Body of pancreas (tissue), 4 donors: ENCODE measurements at regions not wholly inside any gene's neighbourhood (a gene's known extent, or its start where the extent isn't known, plus 50 kb on each side); places are given as distances from the start of the nearest gene placed in this dataset.

Experiments used
- ATAC-seq: fragments of 150-250 bp; one replicate; pipeline ENCODE4 v1.9.1; 2016
- DNase-seq, 4 donors: peaks; one replicate each; pipeline ENCODE4 v3.0.0-alpha.2; 2019
- H3K27ac ChIP-seq, 4 donors: fragments of 200-600 bp; sonication (generic); 1 replicate in 3 of 4; 2 replicates in 1 of 4; pipeline versions ENCODE4 v1.5.1 to v1.6.1; 2016 to 2019; ENCODE audit warnings: mild to moderate bottlenecking in 1 of 4, mixed read lengths in 1 of 4, moderate library complexity in 1 of 4
- H3K27me3 ChIP-seq, 2 donors: fragments of 200-600 bp; sonication (generic); one replicate each; pipeline ENCODE4 v1.6.0; 2016; ENCODE audit warnings: mild to moderate bottlenecking in 1 of 2
- H3K36me3 ChIP-seq, 2 donors: fragments of 200-600 bp; sonication (generic); replicated peaks in 1 of 2; 2 replicates each; pipeline ENCODE4 v1.5.1; 2016; ENCODE audit warnings: low read depth in 2 of 2; ENCODE audit not compliant: insufficient read depth in 1 of 2
- H3K4me1 ChIP-seq: fragments of 200-600 bp; sonication (generic); one replicate; pipeline ENCODE4 v1.6.0; 2016
- H3K4me3 ChIP-seq, 2 donors: fragments of 200-600 bp; sonication (generic); 1 replicate in 1 of 2; 2 replicates in 1 of 2; pipeline ENCODE4 v1.5.1; 2016 to 2019
- H3K9me3 ChIP-seq, 3 donors: fragments of 200-600 bp; sonication (generic); 1 replicate in 2 of 3; 2 replicates in 1 of 3; pipeline ENCODE4 v1.5.1; 2016
- CTCF ChIP-seq, 7 experiments: fragments of 450-650 bp in 4 of 7; fragments of 200-600 bp in 3 of 7; sonication (generic) in 3 of 7; IDR thresholded peaks; one replicate each; pipeline ENCODE4 v1.5.1; 2016 to 2019; ENCODE audit warnings: antibody characterized with exemption in 7 of 7
- POLR2A ChIP-seq, 3 donors: fragments of 450-650 bp; IDR thresholded peaks; one replicate each; pipeline ENCODE4 v1.6.1; 2016; ENCODE audit warnings: antibody characterized with exemption in 3 of 3, mild to moderate bottlenecking in 2 of 3
- WGBS, 2 donors: methylation state at CpG; one replicate each; pipeline ENCODE4 v1.1.5; 2017; 5-methylcytosine and 5-hydroxymethylcytosine counted together
- intact Hi-C: fragments of 100-400 bp; cut with DNase I; formaldehyde crosslinking; loops from one replicate; pipeline ENCODE4 v1.15.1; 2023

DNA sequence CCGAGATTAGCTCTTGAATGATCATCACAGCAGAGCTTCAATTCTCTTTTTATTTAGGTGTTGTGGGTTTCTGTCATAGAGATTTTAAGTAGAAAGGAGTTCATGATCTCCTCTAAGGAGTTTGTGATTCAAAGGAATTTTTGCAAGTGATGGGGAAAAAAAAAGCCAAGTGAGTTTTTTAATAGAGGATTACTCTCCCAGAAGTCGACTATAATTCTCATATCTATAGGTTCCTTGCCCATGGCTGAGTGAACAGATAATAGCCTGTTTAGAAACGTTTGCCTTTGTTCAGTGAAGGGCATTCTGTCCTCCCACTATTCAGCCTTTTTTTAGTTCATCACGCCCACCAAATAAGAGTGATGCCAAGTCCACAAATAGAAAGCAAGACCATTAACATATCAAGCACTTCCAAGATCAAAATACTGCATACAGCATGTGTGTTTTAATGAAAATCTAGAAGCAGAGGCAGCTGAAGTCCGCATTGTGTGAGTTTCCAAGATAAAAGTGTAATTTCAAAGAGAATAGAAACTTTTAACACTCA is 398.4 kb upstream of the CNTN3 start:
- Histone ChIP-seq H3K36me3 (no peaks in the 10 kb centered on the region), H3K27me3 (no peaks in the 10 kb centered on the region), H3K4me1 (no peaks in the 10 kb centered on the region), H3K4me3 (no peak overlapping the region), H3K27ac (no peak overlapping the region), H3K9me3 (no peaks in the 10 kb centered on the region)
- 43 to 46% methylated on average over 5 of the region's 5 CpGs for WGBS, 2 donors
- DNase-seq (no peak), ATAC-seq (no peak)
- intact Hi-C loops = no loop called here
- no peak for TF ChIP-seq CTCF (IDR thresholded peaks at IDR 0.05)
- TF ChIP-seq POLR2A (IDR thresholded peaks at IDR 0.05) = no peak

DNA sequence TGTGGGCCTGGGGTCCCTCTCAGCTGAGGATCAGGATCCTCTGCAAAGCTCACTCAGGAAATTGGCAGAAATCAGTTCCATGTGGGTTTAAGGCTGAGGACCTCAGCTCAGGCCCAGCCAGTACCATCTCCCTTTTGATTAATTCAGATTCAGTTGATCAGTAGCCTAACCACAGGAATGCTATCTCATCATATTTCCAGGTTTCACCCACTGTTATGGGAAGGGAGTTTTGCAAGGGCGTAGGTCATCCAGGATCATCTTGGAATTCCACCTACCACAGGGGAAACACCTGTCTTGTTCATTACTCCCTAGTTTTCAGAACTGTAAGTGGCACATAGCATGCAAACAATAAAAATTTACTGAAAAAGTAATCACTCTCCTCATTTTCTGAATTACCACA is 399.5 kb upstream of the CNTN3 start:
- Histone ChIP-seq H3K27ac (no peak overlapping the region), H3K9me3 (no peaks in the 10 kb centered on the region), H3K4me1 (no peaks in the 10 kb centered on the region), H3K27me3 (no peaks in the 10 kb centered on the region), H3K36me3 (no peaks in the 10 kb centered on the region), H3K4me3 (no peak overlapping the region)
- WGBS, 2 donors = 62 to 94% methylated on average over 1 of the region's 1 CpG
- TF ChIP-seq CTCF (IDR thresholded peaks at IDR 0.05) (no peak), POLR2A (IDR thresholded peaks at IDR 0.05) (no peak)
- ATAC-seq = no peak
- no peak for DNase-seq
- intact Hi-C loops = no loop called here

DNA sequence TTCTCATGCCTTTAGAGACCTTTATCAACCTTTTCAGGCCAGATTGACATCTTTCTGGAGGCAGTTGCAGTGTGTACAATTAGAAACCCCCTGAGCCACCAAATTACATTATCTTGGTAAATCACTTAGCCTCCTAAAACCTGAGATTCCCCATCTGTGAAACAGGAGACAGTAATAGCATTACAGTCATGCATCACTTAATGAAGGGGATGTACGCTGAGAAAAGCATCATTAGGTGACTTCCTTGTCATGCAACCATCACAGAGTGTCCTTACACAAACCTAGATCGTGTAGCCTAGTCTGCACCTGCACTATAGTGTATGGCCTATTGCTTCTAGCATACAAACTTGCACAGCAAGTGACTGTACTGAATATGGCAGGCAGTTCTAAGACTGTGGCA is 400.8 kb upstream of the CNTN3 start:
- H3K27ac ChIP-seq = no peak overlapping the region
- no peaks in the 10 kb centered on the region for H3K4me1 ChIP-seq
- DNase-seq (no peak), ATAC-seq (no peak)
- 38 to 53% methylated on average over 2 of the region's 2 CpGs for whole genome bisulfite sequencing, 2 donors
- TF ChIP-seq CTCF (IDR thresholded peaks at IDR 0.05) (no peak), POLR2A (IDR thresholded peaks at IDR 0.05) (no peak)
- intact Hi-C loops = no loop called here
- H3K27me3 ChIP-seq = no peaks in the 10 kb centered on the region
- H3K36me3 ChIP-seq = no peaks in the 10 kb centered on the region
- H3K9me3 ChIP-seq = no peaks in the 10 kb centered on the region
- no peak overlapping the region for H3K4me3 ChIP-seq

- intact Hi-C loops = no loop called here
- DNase-seq = no peak
- Histone ChIP-seq H3K36me3 (no peaks in the 10 kb centered on the region), H3K27me3 (no peaks in the 10 kb centered on the region), H3K9me3 (no peaks in the 10 kb centered on the region), H3K4me1 (no peaks in the 10 kb centered on the region), H3K4me3 (no peak overlapping the region), H3K27ac (no peak overlapping the region)
- TF ChIP-seq CTCF (IDR thresholded peaks at IDR 0.05) (no peak), POLR2A (IDR thresholded peaks at IDR 0.05) (no peak)
- ATAC-seq = no peak
Observed at GRCh38 chr3:75035146-75035545, 420.7 kb upstream of the CNTN3 start.

GRCh38 chr3:75042941-75043340 is 428.5 kb upstream of the CNTN3 start:
- H3K36me3 ChIP-seq = no peaks in the 10 kb centered on the region
- 85 to 94% methylated on average over 2 of the region's 2 CpGs for WGBS, 2 donors
- DNase-seq (no peak), ATAC-seq (no peak)
- no peak overlapping the region for H3K27ac ChIP-seq
- H3K27me3 ChIP-seq = no peaks in the 10 kb centered on the region
- no peaks in the 10 kb centered on the region for H3K4me1 ChIP-seq
- no peak for TF ChIP-seq CTCF (IDR thresholded peaks at IDR 0.05)
- TF ChIP-seq POLR2A (IDR thresholded peaks at IDR 0.05) = no peak
- intact Hi-C loops = no loop called here
- H3K9me3 ChIP-seq = no peaks in the 10 kb centered on the region
- H3K4me3 ChIP-seq = no peak overlapping the region
